ENCODE measurements at regions not wholly inside any gene's neighbourhood (a gene's known extent, or its start where the extent isn't known, plus 50 kb on each side); places are given as distances from the start of the nearest gene placed in this dataset.
"Not testable (repeated sequence)": the region's sequence is repeated elsewhere in the genome, so short reads cannot be mapped to it uniquely, and the experiment has no call there.

DNA sequence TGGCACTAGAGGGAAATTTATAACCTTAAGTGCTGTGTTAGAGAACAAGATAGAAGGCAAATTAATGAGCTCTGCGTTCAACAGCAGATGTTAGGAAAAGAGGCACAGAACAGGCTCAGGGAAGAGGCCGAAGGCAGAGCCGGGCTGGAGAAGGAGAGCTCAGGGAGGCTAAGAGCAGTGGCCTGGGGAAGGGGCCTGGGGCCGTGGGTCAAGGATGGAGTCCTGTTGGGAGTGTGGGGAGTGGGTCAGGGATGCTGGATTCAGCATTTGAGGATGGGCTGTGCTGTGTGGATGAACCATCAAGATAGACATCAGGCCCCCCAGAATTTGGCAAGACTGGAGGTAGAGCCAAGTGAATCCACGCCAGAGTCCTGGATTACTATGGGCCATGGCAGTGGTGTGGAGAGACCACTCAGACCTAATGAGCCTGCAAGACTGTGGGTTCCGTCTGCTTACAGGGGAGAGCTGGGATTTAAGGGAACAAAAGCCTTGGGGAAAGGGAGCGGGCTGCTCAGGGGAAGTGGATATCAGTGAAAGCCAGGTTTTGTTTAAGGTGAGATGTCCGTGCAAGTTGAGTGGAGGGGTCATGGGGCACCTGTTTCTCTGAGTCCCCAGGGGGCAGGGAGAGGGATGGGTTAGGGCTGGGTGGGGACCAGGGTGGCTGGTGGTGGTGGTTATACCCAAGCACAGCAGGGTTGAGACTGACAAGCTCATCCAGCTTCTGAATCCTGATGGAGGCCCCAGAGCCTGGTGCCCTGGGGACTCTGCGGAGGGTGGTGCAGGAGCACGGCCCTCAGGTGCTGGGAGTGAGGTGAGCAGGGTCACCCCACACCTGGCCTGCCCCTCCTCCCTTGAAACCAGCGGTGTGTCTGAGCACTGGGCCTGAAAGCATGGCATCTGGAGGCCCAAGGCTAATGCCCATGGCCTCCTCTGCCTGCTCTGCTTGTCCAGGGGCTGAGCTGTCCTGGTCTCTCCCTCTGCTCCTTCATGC is 101.7 kb downstream of the BMS1 start:
- DNase-seq: no peak

DNA sequence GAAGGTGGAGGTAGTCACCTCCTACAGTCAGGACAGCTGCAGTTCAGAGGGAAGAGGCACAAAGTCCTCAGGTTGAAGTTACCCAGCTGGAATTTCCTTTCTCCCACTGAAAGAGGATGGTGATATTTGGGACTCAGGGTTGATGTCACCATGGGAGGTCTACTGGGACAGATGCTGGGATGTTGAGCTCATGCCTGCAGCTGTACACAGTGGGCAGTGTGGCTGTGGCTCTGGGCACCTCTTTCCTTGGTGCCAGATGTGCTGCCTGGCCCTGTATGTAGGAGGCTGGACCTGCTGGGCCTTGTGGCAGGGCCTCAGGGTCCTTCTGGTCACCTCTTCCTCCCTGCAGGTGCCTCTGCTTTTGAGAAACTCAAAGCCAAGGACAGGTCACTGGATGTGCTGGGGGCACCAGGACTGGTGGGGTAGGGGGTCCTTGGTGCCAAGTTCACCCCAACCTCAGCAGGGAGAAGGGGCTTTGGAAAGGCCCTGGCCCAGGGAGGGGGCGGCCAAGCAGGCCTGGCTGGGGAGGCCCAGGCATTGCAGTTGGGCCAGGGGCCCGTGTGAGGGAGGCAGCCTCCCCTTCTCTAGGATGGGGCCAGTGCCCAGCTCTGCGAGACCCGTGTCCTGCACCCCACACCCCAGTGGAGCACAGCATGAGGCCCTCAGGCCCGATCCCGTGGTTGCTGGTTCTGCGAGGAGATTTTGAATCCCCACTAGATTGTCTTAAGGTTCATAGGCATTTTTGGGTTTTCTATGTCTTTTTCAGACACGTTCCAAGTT is 103.1 kb downstream of the BMS1 start:
- DNase-seq: no peak

DNA sequence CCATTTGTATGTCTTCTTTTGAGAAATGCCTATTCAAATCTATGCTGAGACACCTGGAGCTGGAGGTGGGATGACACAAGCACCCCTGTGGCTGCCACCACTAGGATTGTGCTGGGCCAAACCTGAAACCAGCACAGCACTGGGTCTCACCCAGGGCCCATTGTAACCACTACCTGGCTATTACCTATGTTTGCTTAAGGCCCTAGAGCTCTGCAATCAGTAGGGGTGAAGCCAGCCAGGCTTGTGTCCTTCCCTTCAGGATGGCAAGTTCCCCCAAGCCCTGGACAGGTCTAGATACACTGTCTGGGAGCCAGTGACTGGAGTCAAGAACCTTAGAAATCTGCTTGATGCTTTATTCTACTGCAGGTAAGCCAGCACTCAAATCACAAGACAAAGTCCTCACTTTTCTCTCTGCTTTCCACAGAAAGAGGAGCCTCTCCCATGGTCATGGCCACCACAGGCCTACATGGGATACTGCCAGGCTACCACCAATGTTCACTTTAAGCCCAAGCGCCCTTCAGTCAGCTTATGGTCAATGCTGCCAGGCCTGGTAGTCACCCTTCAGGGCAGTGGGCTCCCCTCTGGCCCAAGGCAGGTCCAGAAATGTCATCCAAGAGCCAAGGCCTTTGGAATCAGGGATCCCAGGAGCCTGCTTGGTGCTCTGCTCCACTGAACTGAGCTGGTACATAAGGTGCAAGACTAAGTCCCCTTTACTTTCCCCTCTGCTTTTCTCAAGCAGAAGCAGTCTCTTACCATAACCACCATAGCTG is 105.3 kb downstream of the BMS1 start:
- no peak for DNase-seq

DNA sequence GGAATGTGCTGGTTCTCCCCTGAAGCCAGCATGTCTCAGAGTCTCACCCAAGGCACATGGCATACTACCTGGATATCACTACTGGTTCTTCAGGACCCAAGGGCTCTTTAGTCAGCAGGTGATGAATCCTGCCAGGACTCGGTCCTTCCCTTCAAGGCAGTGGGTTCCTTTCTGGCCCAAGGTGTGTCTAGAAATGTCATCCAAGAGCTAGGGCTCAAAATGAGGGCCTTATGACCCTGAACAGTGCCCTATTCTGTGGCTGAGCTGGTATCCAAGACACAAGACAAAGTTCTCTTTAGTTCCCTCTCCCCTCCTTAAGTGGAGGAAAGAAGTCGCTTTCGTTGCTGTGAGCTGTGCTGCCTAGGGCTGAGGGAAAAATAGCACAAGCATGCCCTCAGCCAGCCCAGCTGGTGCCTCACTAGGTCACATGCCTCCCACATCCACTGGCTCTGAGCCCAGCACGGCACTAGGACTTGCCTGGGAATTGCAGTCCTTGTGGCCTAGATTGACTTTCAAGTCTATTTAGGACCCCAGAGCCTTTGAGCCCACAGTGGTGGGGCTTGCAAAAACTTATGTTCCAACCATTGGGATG is 106.0 kb downstream of the BMS1 start:
- no peak for DNase-seq

DNA sequence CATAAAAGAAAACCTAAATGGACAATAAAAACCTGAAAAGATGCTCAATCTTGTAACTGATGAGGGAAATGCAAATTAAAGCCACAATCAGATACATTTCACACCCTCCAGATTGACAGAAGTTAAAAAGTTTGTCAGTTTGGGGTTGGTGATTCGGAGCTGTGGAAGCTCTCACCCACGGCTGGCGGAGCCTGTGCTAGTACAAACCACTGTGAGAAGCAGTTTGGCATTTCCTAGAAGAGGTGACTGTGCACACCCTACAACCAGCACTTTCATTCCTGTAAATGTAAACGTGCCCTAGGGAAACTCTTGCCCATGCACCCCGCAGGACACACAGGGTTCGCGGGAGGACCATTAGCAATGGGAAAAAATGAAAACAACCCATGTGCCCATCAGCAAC is 114.1 kb downstream of the BMS1 start:
- DNase-seq: no peak

DNA sequence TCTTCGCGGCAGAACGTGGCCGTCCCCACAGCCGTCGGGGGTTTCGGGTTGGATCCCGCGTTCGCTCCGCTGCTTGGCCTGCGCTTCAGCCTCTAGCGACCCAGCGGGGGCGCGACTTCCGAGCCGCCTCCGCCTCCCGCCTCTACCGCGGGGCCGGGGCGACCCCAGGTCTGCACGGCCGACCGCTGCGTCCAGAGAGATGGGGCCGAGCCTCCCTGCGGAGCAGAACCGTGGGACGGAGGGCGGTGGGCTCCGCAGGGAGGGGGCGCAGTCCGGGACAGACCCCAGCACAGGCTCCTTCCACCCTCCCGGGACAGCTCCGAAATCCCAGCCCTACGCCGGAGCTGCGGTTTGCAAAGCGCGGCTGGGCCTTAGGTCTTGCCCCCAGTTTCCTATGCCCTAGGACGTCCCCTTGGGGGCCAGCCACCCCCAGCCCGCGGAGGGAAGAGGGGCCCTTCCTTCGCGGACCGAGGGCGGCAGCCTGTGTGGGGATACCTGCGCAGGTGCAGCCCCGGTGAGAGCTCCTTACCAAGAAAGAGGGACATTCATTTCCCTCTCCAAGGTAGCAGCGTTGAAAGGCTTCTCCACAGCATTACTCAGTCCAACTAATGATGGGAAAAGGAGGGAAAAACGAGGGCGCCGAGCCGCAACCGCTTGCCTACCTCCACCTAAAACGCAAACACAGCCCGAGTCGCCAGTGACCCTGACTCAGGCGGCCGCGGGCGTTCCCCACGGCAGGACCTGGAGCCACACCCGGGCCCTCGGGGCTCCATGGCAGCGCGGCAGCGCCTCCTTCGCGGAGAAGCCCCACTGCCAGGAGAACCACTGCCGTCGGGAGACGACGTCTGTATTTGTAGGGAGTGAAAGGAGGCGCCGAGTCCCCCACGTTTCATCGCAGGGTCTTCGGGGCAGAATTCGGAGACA is 115.7 kb downstream of the BMS1 start:
- no peak for DNase-seq

DNA sequence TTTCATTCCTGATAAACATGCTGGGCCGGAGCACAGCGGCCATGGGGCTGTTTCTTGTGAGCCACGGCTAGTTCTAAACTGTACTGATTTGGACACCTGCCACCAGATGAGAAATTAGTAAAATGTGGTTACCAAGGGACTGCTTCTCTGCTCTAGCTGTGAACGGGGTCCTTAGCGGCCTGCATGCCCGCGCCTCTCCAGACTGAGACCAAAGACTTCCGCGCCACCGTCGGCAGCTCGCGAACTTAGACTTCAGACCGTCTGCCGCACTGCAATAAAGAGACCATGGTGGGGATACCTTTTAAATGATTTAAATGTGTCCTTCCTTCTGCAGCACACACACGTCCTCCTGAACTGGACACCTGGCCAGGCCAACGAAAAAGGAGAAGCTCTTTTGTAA is 116.4 kb downstream of the BMS1 start:
- DNase-seq: no peak

DNA sequence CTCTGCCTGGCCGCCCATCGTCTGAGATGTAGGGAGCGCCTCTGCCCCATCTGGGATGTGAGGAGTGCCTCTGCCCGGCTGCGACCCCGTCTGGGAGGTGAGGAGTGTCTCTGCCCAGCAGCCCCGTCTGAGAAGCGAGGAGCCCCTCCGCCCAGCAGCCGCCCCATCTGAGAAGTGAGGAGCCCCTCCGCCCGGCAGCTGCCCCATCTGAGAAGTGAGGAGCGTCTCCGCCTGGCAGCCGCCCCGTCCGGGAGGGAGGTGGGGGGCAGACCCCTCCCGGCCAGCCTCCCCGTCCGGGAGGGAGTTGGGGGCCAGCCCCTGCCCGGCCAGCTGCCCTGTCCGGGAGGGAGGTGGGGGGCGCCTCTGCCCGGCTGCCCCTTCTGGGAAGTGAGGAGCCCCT is 117.8 kb downstream of the BMS1 start:
- not testable (repeated sequence) for DNase-seq

DNA sequence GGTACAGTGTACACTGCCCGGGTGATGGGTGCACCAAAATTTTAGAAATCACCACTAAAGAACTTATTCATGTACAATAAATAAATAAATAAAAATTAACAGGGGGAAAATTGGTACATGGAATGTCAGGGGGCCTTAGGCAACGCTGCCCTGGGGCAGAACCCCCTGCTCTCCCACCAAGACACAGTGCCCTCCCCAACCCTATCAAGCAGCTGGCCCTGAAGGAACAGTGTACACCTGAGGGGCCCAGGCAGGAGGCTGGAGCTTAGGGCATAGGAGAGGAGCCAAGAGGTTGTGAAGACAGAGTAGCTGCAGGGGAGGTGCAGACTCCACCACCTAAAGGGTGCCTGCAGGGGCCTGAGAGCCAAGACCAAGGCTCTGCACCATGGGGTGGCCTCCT is 128.8 kb downstream of the BMS1 start:
- no peak for DNase-seq

DNA sequence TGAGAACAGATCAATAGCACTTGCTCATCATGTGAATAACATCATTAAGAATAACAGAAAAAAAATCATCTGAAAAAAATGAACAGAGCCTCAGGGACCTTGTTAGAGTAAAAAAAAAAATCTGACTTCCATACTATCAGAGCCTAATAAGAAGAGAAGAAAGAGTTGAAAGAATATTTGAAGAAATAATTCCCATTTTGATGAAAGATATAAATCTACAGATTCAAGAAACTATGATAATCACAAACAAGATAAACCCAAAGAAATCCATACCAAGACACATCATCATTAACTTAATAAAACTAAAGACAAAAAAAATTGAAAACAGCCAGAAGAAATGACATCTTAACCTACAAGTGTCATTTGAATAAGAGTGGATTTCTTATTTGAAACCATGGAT is 134.4 kb downstream of the BMS1 start:
- DNase-seq: no peak

DNA sequence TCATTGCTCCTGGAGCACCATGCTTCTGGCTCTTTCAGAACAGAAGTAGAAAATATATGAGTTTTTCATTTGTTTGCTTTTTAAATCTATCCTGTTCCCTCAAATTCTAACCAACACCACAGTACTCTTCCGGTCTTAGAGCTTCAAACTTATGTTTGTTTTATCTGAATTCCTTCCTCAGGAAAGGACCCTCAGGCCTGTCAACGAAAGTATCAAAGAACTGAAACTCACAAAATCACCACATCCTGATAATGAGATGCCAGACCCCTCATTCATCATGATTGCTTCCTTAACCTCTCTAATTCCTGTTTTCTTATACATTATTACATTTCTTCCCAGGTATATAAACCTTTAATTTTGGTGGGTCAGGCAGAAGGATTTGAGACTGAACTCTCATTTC is 135.2 kb downstream of the BMS1 start:
- no peak for DNase-seq

DNA sequence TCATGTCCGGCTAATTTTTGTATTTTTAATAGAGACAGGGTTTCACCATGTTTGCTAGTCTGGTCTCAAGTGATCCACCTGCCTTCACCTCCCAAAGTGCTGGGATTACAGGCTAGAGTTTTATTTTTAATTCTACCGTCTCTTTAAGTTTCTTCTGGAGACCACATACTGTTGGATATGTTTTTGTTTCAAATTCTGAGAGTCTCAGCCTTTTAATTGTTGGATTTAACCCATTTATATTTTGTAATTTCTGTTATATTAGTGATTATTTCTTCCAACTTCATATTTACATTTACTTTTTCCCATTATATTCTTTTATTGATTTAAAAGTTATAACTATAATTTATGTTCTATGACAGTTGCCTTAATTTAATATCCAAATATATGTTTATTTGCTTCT is 139.4 kb downstream of the BMS1 start:
- DNase-seq: no peak

DNA sequence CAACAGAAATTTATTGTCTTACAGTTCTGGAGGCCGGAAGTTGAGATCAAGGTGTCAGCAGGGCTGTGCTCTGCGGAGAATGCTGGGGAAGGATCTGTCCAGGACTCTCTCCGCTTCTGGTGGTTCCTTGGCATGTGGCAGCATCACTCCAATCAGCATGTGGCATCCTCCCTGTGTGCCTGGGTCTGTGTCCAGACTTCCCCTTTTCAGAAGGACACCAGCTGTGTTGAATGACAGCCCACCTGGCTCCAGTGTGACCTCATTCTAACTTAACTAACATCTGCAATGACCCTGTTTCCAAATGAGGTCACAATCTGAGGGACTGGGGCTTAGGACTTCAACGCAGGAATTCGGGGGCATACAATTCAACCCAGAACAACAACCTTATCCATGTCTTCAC is 141.9 kb downstream of the BMS1 start:
- no peak for DNase-seq

DNA sequence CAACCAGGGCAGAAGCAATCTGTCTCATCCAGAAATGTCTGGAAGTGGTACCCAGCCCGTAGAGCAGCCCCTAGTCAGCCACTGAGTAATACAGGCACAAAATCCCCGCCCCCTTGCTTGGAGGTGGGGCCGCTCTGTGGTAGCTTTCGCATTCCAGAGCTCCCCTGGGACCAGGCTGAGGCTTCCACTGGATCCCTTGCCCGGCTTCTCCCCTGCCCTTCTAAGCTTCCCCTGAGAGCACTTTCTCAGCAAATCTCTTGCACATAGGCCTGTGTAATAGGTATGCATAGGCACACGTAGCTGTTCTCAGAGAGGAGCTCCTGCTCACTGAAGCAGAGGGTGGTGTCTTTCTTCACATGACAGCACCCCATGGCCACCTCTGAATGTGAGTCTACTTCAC is 144.2 kb downstream of the BMS1 start:
- no peak for DNase-seq

DNA sequence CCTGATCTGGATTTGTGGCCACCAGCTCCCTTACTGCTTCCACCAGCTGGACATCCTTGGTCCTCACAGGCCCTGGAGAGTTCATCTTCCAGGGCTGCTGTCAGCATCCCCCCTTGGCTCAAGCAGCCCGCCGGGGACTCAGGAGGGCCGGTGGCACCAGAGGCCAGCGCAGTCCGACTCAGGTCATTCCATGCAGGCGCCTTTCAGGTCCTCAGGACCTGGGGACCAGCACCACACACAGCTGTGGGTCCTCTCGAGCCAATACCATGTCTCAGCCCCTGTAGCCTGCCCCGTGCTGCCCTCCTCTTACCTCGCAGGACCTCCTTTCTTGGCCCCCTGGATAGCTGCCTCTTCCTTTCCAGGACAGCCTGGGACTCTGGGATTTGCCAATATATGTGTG is 145.5 kb downstream of the BMS1 start:
- no peak for DNase-seq

DNA sequence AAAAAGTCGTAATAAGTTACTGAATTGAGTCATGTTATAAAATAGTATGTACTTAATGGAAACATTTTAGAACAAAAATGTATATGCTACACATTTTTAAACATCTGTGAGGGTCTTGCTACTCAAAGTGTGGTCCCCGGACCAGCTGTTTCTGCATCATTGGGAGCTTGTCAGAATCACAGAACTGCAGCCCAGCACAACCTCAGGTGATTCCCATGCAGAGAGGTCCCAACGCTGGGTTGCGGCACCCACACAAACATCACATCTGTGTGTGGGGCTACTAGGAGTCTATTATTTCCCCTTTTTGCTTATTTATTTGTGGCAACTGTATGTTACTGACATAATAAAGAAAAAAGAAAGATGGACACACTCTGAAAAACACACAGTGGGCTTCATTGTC is 146.6 kb downstream of the BMS1 start:
- no peak for DNase-seq

DNA sequence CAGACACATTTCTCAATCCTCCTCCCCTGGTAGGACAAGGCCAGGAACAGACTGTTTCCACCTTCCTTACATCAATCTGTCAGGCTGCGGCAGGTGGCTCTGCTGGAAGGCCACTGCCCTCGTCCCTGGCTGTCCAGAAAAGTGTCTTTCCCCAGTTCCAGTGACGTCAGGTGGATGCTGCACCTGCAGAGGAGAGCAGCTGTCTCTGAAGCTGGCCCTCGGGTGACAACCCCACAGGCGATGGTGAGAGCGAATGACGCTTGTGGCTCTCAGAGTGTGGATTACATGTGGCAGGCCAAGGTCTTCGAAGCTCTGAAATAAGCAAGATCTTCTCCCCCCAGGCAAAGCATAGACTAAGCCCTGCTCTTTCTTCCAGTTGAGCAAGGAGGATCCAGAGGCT is 146.9 kb upstream of the RET start:
- no peak for DNase-seq

DNA sequence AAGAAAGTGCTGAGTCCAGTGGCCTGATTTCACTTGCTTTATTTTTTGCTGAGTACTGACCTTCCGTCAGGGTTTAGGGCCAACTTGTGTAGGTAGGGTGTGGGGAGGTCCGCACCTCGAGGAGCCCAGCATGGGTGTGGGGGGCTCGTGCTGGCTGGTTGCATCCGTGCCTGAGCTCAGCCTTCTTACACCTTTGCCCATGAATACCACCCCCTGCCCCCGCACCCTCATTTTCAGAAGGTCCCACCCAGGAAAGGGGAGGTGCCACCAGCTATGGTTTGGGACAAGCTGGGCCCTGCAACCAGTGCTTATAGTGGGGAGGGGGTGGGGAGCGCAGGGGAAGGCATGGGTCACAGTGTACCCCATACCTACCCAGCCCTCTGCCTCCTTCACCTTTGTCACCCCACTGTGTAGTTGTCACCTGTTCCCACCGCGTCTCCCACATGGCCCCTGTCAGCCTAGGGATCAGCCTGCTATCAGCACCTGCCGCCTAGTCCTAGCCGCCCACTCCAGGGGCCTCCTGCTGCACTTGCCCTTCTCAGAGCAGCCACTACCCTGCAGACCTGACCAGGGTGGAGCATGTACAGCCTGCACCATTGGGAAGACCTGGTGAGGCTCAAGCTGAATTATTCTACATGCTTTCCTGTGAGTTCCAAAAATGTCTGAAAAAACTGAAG is 146.2 kb upstream of the RET start:
- DNase-seq: no peak

DNA sequence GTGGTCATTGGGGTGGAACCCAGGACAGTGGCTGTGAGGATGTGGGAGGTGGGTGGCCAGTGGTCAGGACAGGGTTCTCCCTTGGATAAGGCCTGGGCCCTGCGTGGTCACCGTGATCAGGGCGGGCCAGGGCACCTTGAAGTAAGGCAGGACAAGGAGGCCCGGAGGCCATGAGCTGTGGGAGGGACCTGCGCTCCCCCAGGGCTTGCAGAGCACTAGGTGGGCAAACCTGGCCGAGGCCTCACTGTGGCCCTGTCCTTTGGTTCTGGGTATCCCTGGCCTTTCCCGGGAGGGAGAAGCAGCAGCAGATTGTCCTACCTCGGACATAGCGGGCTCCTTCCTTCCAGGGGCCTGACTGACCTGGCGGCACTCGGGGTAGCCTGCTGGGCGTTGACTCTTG is 144.8 kb upstream of the RET start:
- no peak for DNase-seq

DNA sequence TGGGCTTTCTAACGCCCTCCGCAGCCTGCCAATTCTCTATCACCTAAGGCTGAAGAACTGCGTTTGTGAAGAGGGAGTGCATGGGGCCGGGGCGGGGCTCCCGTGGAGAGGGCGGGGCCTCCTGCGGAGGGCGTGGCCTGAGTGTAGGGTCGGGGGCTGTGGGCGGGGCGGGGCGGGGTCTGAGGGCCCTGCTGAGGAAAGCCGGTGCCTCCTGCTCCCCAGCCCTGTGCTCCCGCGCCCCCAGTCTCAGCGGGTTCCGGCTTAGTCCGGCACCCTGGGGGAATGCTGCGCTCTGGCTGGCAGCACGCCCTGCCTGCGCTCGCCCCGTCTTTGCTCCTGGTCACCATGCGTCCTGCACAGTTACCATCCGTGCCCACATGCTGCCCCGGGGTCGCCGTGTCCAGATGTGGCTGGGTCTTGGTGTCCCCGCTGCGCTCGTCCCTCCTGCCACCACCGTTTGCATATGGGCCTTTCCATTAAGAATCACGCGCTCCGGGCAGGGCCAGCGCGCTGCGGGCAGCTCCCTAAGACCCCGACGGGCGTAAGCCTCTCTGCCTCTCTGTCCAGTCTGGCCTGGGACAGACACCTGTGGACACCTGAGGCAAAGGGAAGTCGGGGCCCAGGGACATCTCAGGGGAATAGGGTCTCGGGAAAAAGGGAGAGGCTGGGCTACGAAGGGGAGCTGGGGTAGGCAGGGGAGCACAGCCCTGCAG is 144.0 kb upstream of the RET start:
- DNase-seq: no peak
